ENCODE measurements at regions not wholly inside any gene's neighbourhood (a gene's known extent, or its start where the extent isn't known, plus 50 kb on each side); places are given as distances from the start of the nearest gene placed in this dataset.

DNA sequence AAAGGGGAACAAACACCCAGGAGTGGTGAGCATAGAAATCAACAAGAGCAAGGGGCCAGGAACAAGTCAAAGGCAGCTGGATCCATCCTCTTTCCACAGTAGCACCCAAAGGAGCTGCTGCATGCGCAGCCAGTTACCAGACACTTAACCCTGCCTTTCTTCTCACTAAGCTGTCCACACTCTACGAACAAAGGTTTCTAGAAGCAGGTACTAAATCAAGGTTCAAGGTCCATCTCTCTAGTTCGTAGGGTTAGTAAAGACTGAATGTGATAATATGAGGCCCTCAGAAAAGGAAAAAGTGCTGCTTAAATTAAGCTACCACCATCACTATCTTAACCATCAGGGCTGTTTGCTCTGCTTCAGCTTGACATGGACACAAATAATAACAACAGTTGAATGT is 121.2 kb upstream of the NIPBL start:
- no peak for TF ChIP-seq POLR2A (IDR thresholded peaks at IDR 0.05; ENCODE audit: low read length)
- TF ChIP-seq GATA1 (IDR thresholded peaks at IDR 0.05; ENCODE audit: low read depth, low read length), result no peak
